Sciatic nerve (tissue), 2 donors: ENCODE measurements at regions not wholly inside any gene's neighbourhood (a gene's known extent, or its start where the extent isn't known, plus 50 kb on each side); places are given as distances from the start of the nearest gene placed in this dataset.
A peak's percentile ranks its signal among the peaks of the same experiment; 100 is the strongest.

Experiments
- ATAC-seq: fragments of 200-7000 bp; cut with Tn5 transposase; one replicate; pipeline ENCODE4 v1.9.1; 2020; ENCODE audit warnings: mild to moderate bottlenecking, moderate library complexity
- DNase-seq: peaks from one replicate; pipeline ENCODE4 v3.0.0-alpha.2; 2020; ENCODE audit warnings: low spot score
- intact Hi-C: fragments of 100-400 bp; cut with DNase I; formaldehyde crosslinking; loops from one replicate; pipeline ENCODE4 v1.14.2; 2022
- donor health status: DM: no; HTN: no; CAD: no.
- donor health status: DM: no; HTN: no; CAD: no.

- intact Hi-C loops: no loop called here
- ATAC-seq: peak; percentile 43
Observed at GRCh38 chr5:5069851-5070250, 70.3 kb upstream of the ADAMTS16 start.

GRCh38 chr5:5071554-5071953 lies 68.6 kb upstream of the ADAMTS16 start:
- intact Hi-C loops: no loop called here
- no peak for ATAC-seq
- no peak for DNase-seq

More at GRCh38 chr5:5069851-5070250, 70.3 kb upstream of the ADAMTS16 start:
- no peak for DNase-seq

DNA sequence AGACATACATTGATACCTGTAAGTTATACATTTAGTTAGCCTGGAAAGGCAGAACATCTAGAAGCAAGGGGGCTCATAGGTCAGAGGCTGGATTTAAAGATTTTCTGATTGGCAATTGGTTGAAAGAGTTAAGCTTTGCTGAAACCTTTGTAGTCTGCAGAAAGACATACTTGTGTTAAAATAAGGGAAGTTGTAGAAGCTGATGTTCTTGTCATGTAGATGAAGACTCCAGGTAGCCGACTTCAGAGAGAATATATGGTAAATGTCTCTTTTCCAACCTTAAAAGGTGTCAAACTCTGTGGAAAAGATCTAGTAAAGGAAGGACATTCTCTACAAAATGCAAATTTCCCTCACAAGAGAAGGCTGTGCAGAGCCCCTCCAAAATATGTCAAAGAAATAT lies 62.9 kb upstream of the ADAMTS16 start:
- intact Hi-C loops: no loop called here
- ATAC-seq (no peak), DNase-seq (no peak)

- DNase-seq (no peak), ATAC-seq (no peak)
- intact Hi-C loops: no loop called here
Observed at GRCh38 chr5:5078009-5078897, 61.9 kb upstream of the ADAMTS16 start.

DNA sequence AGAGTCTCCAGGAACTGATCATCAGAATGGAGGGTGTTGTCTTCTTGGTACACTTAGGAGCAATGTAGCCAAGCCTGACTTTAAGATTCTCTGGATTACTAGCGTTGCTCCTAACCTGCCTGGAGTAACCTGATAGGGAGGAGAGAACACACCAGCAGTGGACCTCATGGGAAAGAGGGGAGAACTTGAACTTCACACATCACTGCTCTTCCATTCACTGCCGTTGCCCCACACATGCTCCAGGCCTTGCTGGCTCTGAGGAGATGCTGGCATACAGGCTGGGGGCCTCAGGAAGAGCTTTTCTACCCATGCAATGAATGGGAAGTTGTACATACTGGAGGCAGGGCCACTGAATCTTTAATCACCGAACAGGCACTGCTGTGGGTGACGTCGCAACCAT lies 60.3 kb upstream of the ADAMTS16 start:
- intact Hi-C loops: no loop called here
- DNase-seq (no peak), ATAC-seq (no peak)

GRCh38 chr5:5080790-5081189 lies 59.3 kb upstream of the ADAMTS16 start:
- ATAC-seq: no peak
- no peak for DNase-seq
- intact Hi-C loops: no loop called here

- DNase-seq: no peak
- ATAC-seq: no peak
- intact Hi-C loops: no loop called here
Observed at GRCh38 chr5:5085381-5085780, 54.7 kb upstream of the ADAMTS16 start.

DNA sequence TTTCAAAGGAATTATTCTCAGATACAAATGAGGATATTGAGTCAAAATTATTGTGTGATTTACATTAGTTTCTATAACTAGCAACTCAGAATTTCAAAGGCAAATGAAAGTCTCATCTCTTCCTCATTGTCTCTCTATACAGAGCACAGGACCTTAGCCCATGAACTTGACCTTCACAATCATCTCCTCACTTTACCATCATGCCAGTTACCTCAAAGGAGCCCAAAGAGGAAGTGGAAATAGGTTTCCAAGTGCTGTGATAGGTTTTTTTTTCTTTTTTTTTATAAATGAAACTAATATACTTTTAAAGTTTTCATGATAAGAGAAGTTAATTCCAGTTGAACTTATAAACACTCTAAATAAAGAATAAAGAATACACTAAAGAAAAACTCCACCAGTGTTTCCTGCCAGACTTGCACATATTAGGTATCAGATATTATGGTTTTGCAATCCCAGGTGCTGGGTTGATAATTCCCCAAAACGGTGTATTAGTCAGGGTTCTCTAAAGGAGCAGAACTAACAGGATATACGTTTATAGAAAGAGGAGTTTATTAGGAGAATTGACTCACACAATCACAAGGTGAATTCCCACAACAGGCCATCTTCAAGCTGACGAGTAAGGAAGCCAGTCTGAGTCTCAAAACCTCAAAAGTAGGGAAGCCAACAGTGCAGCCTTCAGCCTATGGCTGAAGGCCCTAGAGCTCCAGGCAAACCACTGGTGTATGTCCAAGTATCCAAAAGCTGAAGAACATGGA lies 50.1 kb upstream of the ADAMTS16 start:
- ATAC-seq: no peak
- DNase-seq: no peak
- intact Hi-C loops: no loop called here
